ENCODE measurements at regions not wholly inside any gene's neighbourhood (a gene's known extent, or its start where the extent isn't known, plus 50 kb on each side); places are given as distances from the start of the nearest gene placed in this dataset.

DNA sequence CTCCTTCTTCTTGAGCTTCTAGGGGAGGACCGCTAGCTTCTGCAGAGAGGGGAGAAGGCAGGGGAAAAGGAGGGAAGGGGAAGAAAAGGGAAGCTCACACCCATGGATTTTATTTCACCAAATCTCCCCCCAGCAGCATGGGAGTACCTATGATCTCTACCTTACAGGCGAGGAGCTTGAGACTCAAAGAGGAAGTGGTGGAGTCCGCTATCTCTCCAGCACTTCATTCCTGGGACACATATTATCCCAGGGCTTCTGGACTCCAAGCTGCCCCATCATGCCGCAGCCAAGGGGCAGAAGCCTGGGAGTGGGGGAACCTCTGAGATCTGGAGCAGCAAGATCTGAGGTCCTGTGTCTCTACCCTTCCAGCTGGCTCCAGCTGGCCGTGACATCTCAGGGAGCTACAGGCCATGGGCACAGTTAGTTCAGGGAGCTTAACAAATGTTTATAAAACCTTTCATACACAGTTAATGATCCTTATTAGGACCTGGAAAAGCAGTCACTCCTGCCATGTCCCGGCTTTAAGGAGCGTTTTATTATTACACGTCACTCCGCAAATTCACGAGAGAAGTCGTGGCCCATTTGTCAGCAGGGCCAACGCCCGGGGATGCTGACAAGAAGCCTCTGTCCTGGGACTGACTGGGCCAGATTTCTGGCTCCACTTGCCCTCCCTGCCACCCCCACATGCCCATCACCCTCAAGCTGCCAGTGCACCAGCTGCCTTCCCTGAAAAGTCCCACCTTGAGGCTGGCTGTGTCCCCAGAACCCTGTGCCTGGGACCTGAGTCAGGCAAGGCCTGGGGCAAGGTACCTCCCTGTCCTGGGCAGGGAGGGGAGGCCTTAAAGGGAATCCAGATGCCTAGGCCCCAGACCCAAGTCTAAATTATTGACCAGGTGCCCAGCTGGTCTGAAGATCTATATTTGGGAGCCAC is 132.1 kb upstream of the ZMIZ1 start:
- DNase-seq: no peak

DNA sequence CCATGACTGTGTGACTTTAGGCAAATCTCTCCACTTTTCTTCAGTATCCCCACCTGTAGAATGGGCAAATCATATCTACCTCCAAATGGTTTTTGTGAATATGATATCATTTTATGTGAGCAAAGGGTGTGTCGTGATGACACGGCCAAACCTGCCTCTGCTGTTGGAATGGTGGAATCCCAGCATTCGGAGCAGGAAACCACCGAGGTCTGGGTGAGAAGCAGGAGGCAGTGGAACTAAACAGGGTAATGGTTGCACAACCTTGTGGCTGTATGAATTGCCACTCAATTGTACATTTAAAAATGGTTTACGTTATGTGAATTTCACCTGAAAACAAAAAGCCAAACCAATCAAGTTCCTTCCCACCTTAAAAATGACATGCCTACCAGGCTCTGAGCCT is 131.4 kb upstream of the ZMIZ1 start:
- no peak for DNase-seq

DNA sequence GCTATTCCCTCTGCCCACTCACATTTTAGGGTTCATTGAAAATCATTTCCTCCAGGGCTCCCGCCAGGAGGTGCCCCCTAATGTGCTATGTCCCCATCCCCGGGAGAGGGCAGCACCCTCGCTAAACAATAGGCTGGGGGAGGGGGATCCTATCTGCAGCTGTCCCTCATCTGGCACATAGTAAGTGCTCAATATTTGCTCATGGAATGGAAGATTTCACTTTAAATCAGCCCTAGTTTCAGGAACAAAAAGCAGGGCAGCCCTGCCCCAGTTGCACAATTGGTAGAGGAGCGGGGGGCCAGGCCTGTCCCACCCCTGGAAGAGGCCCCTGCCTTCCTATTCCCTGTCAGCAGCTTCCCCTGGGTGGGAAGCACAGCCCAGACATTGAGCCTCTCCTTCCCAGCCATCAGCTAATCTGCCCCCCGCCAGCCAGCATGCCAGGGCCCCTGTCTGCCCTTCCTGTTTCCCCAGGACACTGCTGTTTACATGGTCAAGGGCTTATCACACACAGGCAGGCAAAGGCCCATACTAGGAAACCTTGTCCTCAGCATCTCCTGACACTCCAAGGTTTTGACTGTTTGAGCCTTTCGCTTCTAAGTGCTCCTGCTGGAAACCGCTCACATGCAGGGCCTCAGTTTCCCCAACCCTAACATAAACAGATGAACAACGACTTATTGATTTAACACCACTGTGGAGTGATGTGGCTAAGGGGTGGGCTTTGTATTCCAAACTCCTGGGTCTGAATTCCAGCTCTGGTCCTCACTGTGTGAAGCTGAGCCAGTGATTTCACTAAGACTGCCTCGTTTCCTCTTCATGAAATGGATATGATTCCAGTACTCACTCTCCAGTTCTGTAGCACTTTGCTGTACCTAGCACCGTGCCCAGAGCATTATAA is 130.7 kb upstream of the ZMIZ1 start:
- no peak for DNase-seq

DNA sequence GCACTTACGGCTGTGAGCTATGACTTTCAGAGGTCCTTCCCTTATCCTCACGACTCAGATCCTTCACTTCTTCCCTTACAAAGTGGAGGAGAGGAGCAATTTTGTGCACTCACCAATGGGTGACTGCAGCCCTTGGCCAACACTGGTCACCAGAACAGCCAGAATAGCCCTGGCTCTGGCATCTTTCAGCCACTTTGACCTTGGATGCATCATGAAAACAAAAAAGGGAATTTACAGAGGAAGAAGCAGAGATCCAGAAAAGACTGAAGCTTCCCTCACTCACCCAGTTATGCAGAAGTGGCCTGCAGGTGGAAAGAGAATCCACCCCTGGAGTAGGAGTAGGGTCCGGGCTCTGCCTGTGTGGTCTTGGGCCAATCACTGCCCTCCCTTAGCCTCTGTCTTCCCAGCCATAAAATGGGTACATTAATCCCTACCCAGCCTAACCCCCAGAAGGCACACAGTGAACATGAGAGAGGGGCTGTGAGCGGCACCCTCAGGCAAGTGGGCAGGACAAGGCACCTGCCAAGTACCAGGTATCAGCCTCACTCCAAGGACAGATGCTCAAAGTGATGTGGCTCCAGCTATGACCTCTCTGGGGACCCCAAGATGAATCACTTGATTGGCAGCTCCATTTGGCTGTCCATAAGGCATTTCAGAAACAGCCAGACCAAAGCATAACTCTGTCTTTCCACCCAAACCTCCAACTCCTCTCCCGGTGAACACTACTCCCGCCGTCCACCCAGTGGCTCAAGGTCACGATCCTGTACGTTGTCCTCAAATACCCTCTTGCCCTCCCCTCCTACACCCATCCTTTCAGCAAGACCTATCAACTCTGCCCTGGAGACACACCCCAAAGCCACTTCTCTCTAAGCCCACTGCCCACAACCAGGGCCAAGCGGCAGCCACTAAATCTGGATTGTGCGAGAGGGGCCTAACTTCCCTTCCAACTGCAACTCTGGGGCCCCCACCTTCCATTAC is 129.8 kb upstream of the ZMIZ1 start:
- no peak for DNase-seq

DNA sequence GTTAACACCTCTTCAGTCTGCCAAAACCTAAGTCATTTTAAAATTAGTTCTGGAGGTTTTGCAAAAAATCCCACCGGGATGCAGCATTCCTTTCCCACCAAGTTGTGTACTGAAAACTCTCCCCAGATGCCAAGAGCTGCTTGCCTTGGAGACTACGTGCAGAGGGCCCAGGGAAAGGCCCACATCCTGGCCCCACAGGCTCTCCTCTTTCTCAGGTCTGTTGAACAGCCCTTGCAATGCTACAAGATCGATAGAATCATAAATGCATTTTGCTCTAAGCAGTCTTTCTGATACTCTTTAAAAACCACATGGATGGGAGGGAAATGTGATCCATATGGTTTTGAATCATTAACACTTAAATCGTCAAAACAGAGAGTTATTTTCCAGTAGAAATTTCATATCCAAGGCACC is 126.7 kb upstream of the ZMIZ1 start:
- DNase-seq: no peak

DNA sequence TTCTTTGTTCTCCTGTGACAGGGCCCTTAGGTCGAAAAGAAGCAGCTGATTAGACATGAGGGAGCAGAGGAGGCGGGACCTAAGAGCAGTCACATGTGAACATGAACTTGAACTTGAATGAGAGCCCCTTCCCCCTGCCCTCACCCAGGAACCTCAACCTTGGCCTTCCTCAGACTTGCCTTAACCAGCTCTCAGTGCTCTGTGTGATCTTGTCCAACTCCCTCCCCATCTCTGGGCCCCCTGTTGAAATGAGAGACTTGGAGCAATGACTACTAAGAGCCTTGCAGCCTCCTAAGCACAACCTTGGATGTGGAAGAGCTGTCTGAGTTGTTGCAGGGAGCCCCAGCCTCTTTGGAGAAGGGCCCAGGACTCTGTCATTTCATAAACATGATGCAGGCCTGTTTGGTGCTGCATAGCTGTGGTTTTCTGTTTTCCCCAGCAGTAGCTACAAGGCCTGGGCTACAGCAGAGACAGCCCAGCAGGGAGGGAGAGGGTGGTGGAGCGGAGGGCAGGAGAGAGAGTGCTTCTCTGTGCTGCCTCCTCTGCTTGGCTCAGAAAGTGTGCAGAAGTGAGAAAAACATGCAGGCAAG is 123.9 kb upstream of the ZMIZ1 start:
- DNase-seq: peak; percentile 82

DNA sequence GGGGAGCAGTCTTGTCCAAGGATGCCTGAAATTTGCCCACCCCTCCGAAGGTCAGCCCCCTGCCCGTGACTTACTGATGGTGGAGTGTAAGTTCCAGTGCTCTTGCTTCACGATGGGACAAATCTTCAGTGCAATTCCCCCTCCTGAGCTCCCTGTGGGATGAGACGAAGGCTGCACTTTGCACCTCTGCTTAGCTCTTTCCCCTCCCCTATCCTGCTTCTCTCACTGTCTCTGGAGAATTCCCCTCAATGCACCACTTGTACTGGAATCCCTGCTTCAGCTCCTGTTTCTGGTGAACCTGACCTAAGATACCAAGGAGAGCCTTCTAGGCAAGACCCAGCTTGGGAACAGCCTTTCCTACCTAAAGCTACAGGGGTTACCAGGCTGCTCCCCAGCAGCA is 122.9 kb upstream of the ZMIZ1 start:
- no peak for DNase-seq

DNA sequence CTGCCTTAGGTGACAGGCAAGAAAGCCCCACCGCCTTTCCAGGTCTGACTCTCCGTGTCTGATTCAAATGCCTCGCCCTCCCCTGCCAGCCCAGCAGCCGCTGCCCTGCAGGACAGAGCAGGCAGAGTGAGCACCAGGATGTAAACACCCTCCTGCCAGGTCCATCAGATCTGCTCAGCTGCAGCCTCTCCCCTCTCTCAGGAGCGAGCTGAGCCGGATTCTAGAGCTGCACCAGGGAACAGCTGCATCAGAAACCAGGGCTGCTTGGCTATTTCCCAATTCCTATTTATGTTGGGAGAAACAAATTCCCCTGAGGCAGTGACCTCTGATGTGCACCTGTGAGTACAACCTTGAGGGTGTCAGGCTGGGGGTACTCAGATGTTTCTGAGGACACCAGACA is 121.5 kb upstream of the ZMIZ1 start:
- no peak for DNase-seq

DNA sequence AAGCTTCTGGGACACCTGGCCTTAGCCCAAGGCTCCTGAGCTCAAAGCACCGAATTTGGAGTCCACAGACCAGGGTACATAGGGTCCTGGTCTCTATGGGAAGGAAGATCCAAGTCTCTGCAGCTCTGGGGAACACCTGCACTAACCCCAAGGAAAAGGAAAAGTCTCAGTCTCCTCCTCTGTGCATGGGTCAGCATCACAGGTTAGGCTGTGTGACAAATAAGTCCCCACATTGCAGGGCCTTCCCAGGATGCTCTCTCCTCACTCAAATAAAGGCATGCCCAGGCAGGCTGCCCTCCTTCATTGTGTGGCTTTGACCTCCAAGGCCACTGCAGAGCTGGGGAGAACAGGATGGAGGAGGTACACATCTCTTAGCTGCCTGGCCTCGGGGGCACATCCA is 121.0 kb upstream of the ZMIZ1 start:
- no peak for DNase-seq

DNA sequence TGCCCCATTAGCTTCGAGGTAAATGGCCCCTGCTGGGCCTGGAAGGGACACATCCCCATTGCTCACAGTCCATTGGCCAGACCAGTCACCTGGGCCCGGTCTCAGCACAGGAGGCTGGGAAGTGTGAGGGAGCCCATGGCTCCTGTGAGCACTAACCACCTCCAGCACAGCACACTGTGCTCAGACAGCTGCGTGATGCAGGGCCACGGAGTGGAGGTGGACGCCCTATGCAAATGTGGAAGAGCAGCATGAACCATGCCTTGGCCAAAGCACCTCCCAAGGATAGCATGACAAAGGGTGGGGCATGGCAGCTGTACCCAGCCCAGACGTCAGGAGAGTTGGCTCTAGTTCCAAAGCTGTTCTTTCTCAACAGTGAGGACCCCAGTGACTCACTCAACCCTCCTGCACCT is 120.1 kb upstream of the ZMIZ1 start:
- DNase-seq: no peak

DNA sequence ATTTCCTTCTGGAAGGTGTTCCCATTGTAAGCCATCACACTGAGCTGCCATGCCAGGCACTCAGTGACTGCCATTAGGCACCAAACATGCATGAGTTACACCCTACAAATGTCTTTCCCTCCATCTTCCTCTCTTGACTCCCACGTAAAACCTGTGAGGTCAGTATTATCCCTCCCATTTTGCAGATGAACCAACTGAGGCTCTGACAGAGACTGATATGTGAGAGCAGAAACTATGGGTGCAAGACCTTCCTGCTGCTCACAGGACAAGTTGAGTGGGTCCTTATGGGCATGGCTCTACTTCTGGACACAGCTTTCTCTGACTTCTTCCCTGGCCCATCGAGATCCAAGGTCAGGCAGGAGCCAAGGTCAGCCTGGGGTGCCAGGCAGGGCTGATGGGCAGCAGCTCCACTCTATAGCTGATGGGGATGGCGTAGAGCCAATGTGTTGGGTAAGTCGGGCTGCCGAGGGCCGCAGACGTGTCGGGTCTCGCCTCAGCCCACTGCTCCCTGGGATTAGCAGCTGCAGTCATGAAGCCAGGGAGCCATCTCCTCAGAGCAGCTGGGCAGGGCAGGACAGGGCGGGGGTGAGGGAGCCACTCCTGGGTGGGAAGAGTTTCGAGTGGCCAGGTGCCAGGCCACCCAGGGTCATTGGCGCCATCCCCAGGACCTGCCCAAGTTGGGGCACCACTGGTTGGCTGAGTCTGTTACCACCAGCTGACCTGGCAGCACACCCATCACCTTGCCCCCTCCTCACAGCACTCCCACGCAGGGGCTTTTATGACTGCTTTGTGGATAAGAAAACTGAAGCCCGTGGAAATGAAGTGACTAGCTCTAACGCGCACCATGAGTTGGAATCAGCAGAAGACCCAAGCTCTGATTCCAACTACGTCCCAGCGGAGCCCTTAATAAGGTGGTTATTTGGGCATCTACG is 117.8 kb upstream of the ZMIZ1 start:
- DNase-seq: no peak

DNA sequence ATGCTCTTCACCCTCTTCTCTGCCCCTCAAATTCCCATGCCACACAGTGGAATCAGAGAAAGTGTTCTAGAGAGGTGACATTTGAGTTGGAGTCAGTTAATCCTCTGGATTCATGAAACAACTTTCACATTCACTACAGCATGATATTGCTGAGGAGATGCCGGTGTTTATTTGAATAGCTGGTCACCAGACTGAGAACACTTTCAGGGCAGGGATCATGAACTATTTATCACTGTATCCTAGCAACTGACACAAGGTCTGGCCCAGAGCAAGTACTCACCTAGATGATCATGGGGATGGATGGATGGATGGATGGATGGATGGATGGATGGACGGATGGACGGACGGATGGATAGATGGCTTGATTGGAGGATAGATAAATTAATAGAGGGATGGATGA is 116.7 kb upstream of the ZMIZ1 start:
- no peak for DNase-seq

DNA sequence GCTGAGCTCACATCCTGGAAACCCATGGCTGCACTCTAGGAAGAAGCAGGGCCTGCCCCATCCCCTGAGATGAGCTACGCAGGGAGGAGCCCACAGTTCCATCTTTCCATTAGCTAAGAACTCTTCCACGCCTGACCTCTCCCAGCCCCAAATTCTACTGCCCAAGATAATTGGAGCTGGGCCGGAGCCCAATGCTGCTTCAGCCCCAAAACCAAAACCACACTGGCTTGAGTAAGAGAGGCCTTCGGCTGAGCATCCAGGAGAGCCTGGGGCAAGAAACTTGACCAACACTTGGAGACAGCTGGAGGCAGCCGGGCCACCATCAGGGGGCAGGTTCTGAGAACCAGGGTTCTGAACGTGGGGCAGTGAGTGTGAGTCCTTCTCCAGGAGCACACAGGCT is 116.1 kb upstream of the ZMIZ1 start:
- peak; percentile 63 for DNase-seq

DNA sequence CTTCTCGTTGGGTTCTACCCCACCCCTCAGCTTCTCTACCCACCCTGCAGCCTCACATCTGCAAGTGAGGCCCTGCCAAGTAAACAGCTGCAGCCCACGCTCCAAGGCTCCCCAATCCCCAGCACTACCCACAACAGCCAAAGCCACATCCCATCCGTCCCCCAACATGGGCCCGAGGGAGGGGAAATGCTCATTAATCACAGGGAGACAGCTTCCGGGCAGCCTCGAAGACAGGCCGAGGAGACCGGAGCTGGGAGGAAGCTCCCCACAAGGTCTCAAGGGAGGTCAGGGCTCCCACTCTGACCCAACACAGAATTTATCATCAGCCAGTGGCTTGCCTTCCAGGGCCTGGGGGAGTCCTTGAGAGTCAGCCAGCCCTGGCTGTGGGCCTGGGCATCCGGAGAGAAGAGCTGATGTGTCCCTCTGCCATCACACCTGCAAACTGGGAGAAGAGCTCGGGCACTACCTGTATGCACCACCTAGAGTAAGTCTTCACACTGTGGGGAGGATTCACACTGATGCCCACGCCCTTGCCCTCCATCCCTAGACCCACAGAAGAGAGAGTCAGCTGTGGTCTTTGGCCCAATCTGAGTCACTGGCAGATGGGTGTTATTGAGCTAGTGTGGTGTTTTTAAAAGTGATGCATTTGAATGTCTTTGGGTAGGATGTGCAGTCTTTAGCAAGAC is 115.5 kb upstream of the ZMIZ1 start:
- peak; percentile 76 for DNase-seq

DNA sequence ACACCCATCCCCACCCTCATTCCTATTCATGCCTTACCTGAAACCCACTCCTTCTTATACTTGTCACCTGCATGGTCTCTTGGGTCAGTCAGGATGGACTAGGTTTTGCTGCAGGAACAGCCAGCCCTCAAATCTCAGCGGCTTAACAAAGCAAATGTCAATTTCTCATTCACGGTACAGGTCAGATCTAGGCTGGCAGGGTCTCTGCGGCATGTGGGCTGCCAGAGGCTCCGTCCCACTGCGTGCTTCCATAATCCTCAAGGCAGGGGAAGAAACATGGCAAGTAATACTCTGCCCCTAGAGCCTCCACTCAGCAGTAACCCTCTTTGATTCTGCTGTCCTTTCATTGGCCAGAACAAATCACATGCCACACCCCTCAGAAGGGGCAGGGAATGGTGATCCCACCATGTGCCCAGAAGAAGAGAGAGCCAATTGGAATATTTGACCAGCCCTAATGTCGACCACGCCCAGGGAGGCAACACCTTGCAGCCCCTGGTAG is 114.9 kb upstream of the ZMIZ1 start:
- DNase-seq: no peak

DNA sequence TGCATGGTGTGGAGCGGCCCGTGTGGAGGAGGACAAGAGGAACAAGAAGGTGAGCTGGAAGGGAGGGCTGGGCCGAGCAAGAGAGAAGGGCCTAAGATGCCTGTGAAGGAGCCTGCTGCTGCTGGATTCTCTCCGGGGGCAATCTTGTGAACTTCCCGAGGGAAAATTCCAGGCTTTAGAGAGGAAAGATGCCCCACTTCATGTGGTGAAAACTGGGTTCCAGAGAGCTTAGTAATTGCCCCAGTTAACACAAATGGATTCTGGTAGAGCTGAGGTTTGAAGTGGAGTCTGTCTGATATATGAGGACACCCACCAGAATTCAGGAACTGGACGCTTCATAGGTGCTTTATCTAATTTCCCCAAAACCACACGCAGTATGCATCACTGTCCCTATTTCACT is 114.1 kb upstream of the ZMIZ1 start:
- DNase-seq: no peak

DNA sequence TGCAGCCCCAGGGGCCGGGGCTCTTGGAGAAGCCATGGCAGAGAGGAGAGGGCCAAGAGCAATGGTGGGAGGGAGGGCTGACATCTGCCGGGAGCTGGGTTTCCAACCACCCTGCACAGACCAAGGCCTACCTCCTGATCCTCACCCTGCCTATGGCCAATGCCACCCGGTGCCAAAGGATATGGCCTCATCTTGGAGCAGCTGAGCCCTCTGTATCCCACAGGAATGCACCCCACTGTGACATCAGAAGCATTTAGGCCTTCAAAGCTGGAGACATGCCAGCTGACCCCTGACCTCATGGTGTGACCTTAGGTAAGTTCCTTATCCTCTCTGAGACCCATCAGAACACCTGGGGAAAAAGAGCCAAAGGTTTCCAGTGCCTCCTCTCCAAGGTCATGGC is 113.6 kb upstream of the ZMIZ1 start:
- no peak for DNase-seq

DNA sequence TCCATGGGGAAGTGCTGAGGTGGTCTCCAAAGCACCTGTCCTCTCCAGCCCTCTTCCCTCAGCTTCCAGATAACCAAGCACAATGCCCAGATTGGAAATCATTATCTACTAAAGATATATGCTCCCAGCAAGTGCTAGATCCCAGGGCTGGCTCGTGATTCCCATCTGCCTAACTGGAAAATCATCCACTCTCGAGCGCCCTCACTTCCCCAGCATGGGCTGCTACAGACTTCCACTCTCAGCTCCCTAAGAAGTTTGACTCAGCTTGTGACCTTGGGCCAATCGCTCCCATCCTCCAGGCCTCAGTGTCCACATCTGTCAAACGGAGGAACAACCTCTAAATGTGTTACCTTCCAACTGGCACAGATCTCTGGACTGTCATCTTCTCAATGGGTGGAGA is 112.4 kb upstream of the ZMIZ1 start:
- no peak for DNase-seq

DNA sequence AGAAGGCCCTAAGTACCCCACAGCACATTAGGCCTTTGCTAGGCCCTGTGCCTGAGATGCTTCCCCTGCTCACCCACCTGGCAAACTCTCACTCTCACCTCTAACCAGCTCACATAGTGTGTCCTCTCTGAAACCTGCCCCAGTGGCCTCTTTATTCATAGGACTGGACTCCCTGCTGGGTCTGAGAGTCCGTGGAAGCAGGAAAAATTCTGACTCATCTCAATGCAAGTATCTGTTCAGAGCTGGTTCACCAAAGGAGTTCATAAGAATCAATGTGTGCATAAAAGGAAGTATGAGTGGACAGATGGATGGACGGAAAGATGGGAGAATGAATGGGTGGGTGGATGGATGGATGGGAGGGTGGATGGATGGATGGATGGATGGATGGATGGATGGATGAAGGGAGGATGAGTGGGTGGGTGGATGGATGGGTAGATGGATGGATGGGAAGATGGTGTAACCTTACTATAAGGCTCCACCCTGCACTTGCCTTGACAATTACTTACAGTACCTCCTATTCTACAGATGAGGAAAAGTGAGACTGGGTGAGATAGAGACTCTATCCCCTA is 111.2 kb upstream of the ZMIZ1 start:
- no peak for DNase-seq
